ENCODE measurements at regions not wholly inside any gene's neighbourhood (a gene's known extent, or its start where the extent isn't known, plus 50 kb on each side); places are given as distances from the start of the nearest gene placed in this dataset.

- TF ChIP-seq IRF5 (IDR thresholded peaks at IDR 0.05; ENCODE audit: borderline replicate concordance) = no peak
- TF ChIP-seq ATF7 (IDR thresholded peaks at IDR 0.05; ENCODE audit: low read depth) = peak; percentile 42; the same call in 1 of the 2 replicates
- TF ChIP-seq CREB1 (IDR thresholded peaks at IDR 0.05; ENCODE audit: low read depth) = 0 out of 2 replicates have a peak, but pooled peaks have one; percentile 40
- peak; percentile 86 for TF ChIP-seq EED (IDR thresholded peaks at IDR 0.05; ENCODE audit: low read depth)
Observed at GRCh38 chr6:106847116-106847515, 127.4 kb downstream of the CD24 start (continued).

- ChIA-PET RAD21 (ENCODE audit: unreplicated experiment) (interaction anchor here (0.7 to 1.2 kb wide), 5 partner anchors 27 to 134 kb away, joined by 3 to 4 read pairs (median 3); no protein-coding TSS in a partner anchor), SMC1A (ENCODE audit: uncharacterized antibody, unreplicated experiment) (interaction anchor here (0.6 to 1.5 kb wide), 9 partner anchors 8 to 332 kb away, joined by 3 to 6 read pairs (median 3); no protein-coding TSS in a partner anchor), CTCF (interaction anchor here (0.6 to 1.8 kb wide), 5 partner anchors 25 to 235 kb away, joined by 3 to 5 read pairs (median 3); no protein-coding TSS in a partner anchor), POLR2A (interaction anchor here (0.8 to 1.2 kb wide), 2 partner anchors 22 to 42 kb away, joined by 3 read pairs; no protein-coding TSS in a partner anchor)
- Histone ChIP-seq H3K4me2 (ENCODE audit: control insufficient read depth, insufficient read depth) (peak overlapping the region; percentile 72), H3K4me3 (peak overlapping the region; percentile 27; the same call in 1 of the 2 replicates), H3K79me2 (ENCODE audit: control insufficient read depth, insufficient read depth, low read length) (no peaks in the 10 kb centered on the region), H3K36me3 (ENCODE audit: control insufficient read depth in 2 of 2, insufficient read depth in 2 of 2, low read length in 1 of 2) (no peaks in the 10 kb centered on the region), H3K4me1 (ENCODE audit: control insufficient read depth, insufficient read depth, low read length) (peaks cover 44% of the 10 kb centered on the region), H3K27ac (ENCODE audit: control insufficient read depth, insufficient read depth) (peak overlapping the region; percentile 96), H2AFZ (ENCODE audit: control insufficient read depth, low read depth, low read length) (no peak overlapping the region), H3K9ac (ENCODE audit: control insufficient read depth, insufficient read depth, low read length) (0 out of 2 replicates have a peak overlapping the region, but pooled peaks have one; percentile 15), H4K20me1 (ENCODE audit: control insufficient read depth, insufficient read depth) (no peaks in the 10 kb centered on the region), H3K9me3 (replicated peaks; ENCODE audit: control insufficient read depth, insufficient read depth, low read length) (no peaks in the 10 kb centered on the region; the same call in 2 of the 3 replicates), H3K27me3 (replicated peaks in 1 of 2; ENCODE audit: control insufficient read depth in 2 of 2, insufficient read depth in 2 of 2, low read length in 1 of 2) (no peaks in the 10 kb centered on the region)
- intact Hi-C loops (cut with micrococcal nuclease; ENCODE audit: unreplicated experiment) (loop anchor here (5.0 kb wide), 2 partner anchors 132 to 213 kb away; no protein-coding TSS in a partner anchor), in situ Hi-C loops (cut with MboI) (no loop called here)
- no TSS peak for BruUV-seq (replicated peaks)
- DNase-seq (ENCODE audit: low read depth, low spot score) = peak; percentile 65
- peak; percentile 88 for FAIRE-seq
- ATAC-seq = peak; percentile 75
- TF ChIP-seq BACH1 (IDR thresholded peaks at IDR 0.05; ENCODE audit: borderline replicate concordance) = no peak
- 0 out of 3 replicates have a peak, but pooled peaks have one; percentile 63 for TF ChIP-seq POU2F2 (IDR thresholded peaks at IDR 0.05; ENCODE audit: borderline replicate concordance, low read depth, low read length)
- peak; percentile 39 for TF ChIP-seq MEF2B (IDR thresholded peaks at IDR 0.05; ENCODE audit: partially characterized antibody, poor library complexity, severe bottlenecking)
- no peak for TF ChIP-seq JUND (IDR thresholded peaks at IDR 0.05; ENCODE audit: low read depth, low read length)
- TF ChIP-seq ZBTB40 (IDR thresholded peaks at IDR 0.05; ENCODE audit: borderline replicate concordance) = no peak
- peak; percentile 75; the same call in 1 of the 2 replicates for TF ChIP-seq ATF2 (IDR thresholded peaks at IDR 0.05; ENCODE audit: low read length)
- peak; percentile 56; the same call in 1 of the 2 replicates for TF ChIP-seq TCF7 (IDR thresholded peaks at IDR 0.05; ENCODE audit: borderline replicate concordance)
- TF ChIP-seq JUNB (IDR thresholded peaks at IDR 0.05) = peak; percentile 66
Observed at GRCh38 chr6:106844930-106845329, 129.6 kb downstream of the CD24 start.
